Esophagus squamous epithelium (tissue), 5 donors: ENCODE measurements at regions not wholly inside any gene's neighbourhood (a gene's known extent, or its start where the extent isn't known, plus 50 kb on each side); places are given as distances from the start of the nearest gene placed in this dataset.

Experiments used
- DNase-seq: peaks from one replicate; lab custom pipeline; 2025; lab: John Stamatoyannopoulos, UW
- H3K27ac ChIP-seq, 4 donors: fragments of 200-600 bp; sonication (generic); one replicate each; pipeline ENCODE4 v1.5.1; 2016 to 2019; ENCODE audit warnings: mild to moderate bottlenecking in 1 of 4
- H3K27me3 ChIP-seq, 4 donors: fragments of 200-600 bp; sonication (generic); 1 replicate in 3 of 4; 2 replicates in 1 of 4; pipeline versions ENCODE4 v1.5.1 to v1.6.0; 2017 to 2021; ENCODE audit warnings: antibody characterized with exemption in 1 of 4
- H3K36me3 ChIP-seq, 3 donors: fragments of 200-600 bp; sonication (generic); one replicate each; pipeline ENCODE4 v1.5.1; 2016 to 2019
- H3K4me1 ChIP-seq, 3 donors: fragments of 200-600 bp; sonication (generic); one replicate each; pipeline ENCODE4 v1.5.1; 2017 to 2019
- H3K4me3 ChIP-seq, 4 donors: fragments of 200-600 bp; sonication (generic); 1 replicate in 3 of 4; 2 replicates in 1 of 4; pipeline ENCODE4 v1.5.1; 2016 to 2019; ENCODE audit warnings: mild to moderate bottlenecking in 2 of 4, moderate library complexity in 1 of 4
- H3K9me3 ChIP-seq, 3 donors: fragments of 200-600 bp; sonication (generic); one replicate each; pipeline ENCODE4 v1.5.1; 2016 to 2019
- CTCF ChIP-seq, 6 experiments: fragments of 450-650 bp in 4 of 6; fragments of 200-600 bp in 2 of 6; sonication (generic) in 2 of 6; IDR thresholded peaks; one replicate each; pipeline ENCODE4 v1.5.1; 2016 to 2019; ENCODE audit warnings: antibody characterized with exemption in 6 of 6, mild to moderate bottlenecking in 4 of 6, moderate library complexity in 4 of 6
- POLR2A ChIP-seq, 4 donors: fragments of 450-650 bp; IDR thresholded peaks; one replicate each; pipeline ENCODE4 v1.6.1; 2017; ENCODE audit warnings: antibody characterized with exemption in 4 of 4, mild to moderate bottlenecking in 4 of 4, moderate library complexity in 3 of 4
- WGBS, 2 donors: methylation state at CpG; one replicate each; pipeline ENCODE4 v1.1.5; 2018; 5-methylcytosine and 5-hydroxymethylcytosine counted together
- intact Hi-C: fragments of 100-400 bp; cut with DNase I; formaldehyde crosslinking; loops from one replicate; pipeline ENCODE4 v1.15.0; 2022
- donor health status: DM: yes; HTN: yes; CAD: no.

GRCh38 chr13:22647156-22647850 lies 533.5 kb upstream of the SGCG start:
- H3K4me3 ChIP-seq: no peak overlapping the region
- no peaks in the 10 kb centered on the region for H3K27me3 ChIP-seq
- H3K36me3 ChIP-seq: no peaks in the 10 kb centered on the region
- H3K9me3 ChIP-seq: no peaks in the 10 kb centered on the region
- TF ChIP-seq POLR2A (IDR thresholded peaks at IDR 0.05) (no peak), CTCF (IDR thresholded peaks at IDR 0.05) (no peak)
- DNase-seq: no peak
- H3K4me1 ChIP-seq: no peaks in the 10 kb centered on the region
- H3K27ac ChIP-seq: no peak overlapping the region
- intact Hi-C loops: no loop called here

GRCh38 chr13:22648320-22648801 lies 532.4 kb upstream of the SGCG start:
- WGBS, 2 donors: 57 to 73% methylated on average over 6 to 7 of the region's 7 CpGs
- H3K36me3 ChIP-seq: no peaks in the 10 kb centered on the region

GRCh38 chr13:22652796-22653195 lies 528.0 kb upstream of the SGCG start:
- H3K27ac ChIP-seq: no peak overlapping the region
- no peaks in the 10 kb centered on the region for H3K36me3 ChIP-seq
- H3K9me3 ChIP-seq: no peaks in the 10 kb centered on the region
- intact Hi-C loops: no loop called here
- H3K4me3 ChIP-seq: no peak overlapping the region
- no peak for TF ChIP-seq POLR2A (IDR thresholded peaks at IDR 0.05)
- TF ChIP-seq CTCF (IDR thresholded peaks at IDR 0.05): no peak
- WGBS, 2 donors: 70 to 75% methylated on average over 7 to 8 of the region's 8 CpGs
- H3K4me1 ChIP-seq: no peaks in the 10 kb centered on the region
- H3K27me3 ChIP-seq: no peaks in the 10 kb centered on the region
- DNase-seq: no peak

More at GRCh38 chr13:22648320-22648801, 532.4 kb upstream of the SGCG start:
- Histone ChIP-seq H3K27ac (no peak overlapping the region), H3K4me3 (no peak overlapping the region), H3K4me1 (no peaks in the 10 kb centered on the region), H3K27me3 (no peaks in the 10 kb centered on the region), H3K9me3 (no peaks in the 10 kb centered on the region)
- intact Hi-C loops: no loop called here
- DNase-seq: no peak
- no peak for TF ChIP-seq POLR2A (IDR thresholded peaks at IDR 0.05)
- TF ChIP-seq CTCF (IDR thresholded peaks at IDR 0.05): no peak

- no peaks in the 10 kb centered on the region for H3K4me1 ChIP-seq
- no peak overlapping the region for H3K4me3 ChIP-seq
- no peak for DNase-seq
- 69 to 76% methylated on average over 4 of the region's 4 CpGs for WGBS, 2 donors
- H3K36me3 ChIP-seq: no peaks in the 10 kb centered on the region
- no peaks in the 10 kb centered on the region for H3K9me3 ChIP-seq
- no peak for TF ChIP-seq CTCF (IDR thresholded peaks at IDR 0.05)
- no peak for TF ChIP-seq POLR2A (IDR thresholded peaks at IDR 0.05)
- H3K27ac ChIP-seq: no peak overlapping the region
- H3K27me3 ChIP-seq: no peaks in the 10 kb centered on the region
- intact Hi-C loops: no loop called here
Observed at GRCh38 chr13:22653866-22654265, 526.9 kb upstream of the SGCG start.

- Histone ChIP-seq H3K27ac (no peak overlapping the region), H3K36me3 (no peaks in the 10 kb centered on the region), H3K27me3 (no peaks in the 10 kb centered on the region), H3K4me1 (no peaks in the 10 kb centered on the region), H3K9me3 (no peaks in the 10 kb centered on the region), H3K4me3 (no peak overlapping the region)
- 46 to 58% methylated on average over 5 of the region's 5 CpGs for WGBS, 2 donors
- intact Hi-C loops: no loop called here
- no peak for TF ChIP-seq CTCF (IDR thresholded peaks at IDR 0.05)
- no peak for TF ChIP-seq POLR2A (IDR thresholded peaks at IDR 0.05)
- DNase-seq: no peak
Observed at GRCh38 chr13:22655106-22655852, 525.5 kb upstream of the SGCG start.
